Pons (tissue), 1 donor: ENCODE measurements at regions not wholly inside any gene's neighbourhood (a gene's known extent, or its start where the extent isn't known, plus 50 kb on each side); places are given as distances from the start of the nearest gene placed in this dataset.
"Not testable (repeated sequence)": the region's sequence is repeated elsewhere in the genome, so short reads cannot be mapped to it uniquely, and the experiment has no call there.

Experiments
- DNase-seq: peaks from one replicate; pipeline ENCODE4 v3.0.0-alpha.2; 2016; ENCODE audit warnings: low spot score

- DNase-seq: not testable (repeated sequence)
Measured at GRCh38 chr14:105692110-105692685, 165.8 kb downstream of the TMEM121 start.

DNA sequence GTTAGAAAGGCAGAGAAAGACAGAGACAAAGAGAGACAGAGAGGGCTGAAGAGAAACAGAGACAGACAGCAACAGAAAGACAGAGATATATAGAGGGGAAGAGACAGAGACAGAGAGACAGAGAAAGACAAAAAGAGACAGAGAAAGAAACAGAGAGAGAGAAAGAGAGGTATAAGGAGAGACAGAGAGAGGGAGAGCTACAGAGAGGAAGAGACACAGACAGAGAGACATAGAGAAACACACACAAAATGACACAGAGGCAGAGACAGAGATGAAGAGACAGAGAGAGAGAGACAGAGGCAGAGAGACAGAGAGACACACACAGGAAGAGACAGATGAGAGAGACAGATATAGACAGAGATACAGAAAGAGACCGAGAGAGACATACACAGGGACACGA, 168.6 kb downstream of the TMEM121 start:
- no peak for DNase-seq

- DNase-seq: not testable (repeated sequence)
Measured at GRCh38 chr14:105696388-105696787, 170.0 kb downstream of the TMEM121 start.

DNA sequence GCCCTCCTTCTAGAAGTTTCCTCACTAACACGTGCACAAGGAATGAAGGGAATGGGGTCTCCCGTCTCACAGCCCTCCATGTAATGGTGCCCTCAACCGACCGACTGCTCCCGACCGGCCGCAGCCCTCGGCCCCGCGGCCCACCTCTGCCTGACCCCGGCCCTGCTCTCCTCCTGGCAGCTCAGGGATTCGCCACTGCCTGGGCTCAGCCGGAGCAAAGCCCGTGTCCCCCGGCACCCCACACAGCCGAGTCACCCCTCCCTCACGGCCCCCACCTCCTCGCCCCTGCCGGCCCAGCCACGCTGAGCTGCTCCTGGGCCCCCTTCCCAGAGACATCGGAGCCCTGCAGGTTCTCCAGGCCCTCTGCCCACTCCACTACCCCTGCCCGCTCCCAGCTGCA, 171.0 kb downstream of the TMEM121 start:
- not testable (repeated sequence) for DNase-seq

DNA sequence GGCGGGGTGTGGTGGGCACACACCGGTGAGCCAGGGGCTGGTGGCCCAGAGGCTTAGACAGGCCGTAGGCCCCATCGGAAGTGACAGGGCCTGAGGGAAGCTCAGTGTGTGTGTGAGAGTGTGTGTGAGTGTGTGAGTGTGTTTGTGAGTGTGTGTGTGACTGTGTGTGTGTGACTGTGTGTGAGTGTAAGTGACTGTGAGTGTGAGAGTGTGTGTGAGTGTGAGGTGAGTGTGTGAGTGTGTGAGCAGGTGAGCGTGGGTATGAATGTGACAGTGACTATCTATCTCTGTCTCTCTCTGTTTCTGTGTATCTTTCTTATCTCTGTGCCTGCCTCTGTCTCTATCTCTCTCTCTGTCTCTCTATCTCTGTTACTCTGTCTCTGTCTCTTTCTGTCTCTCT, 171.6 kb downstream of the TMEM121 start:
- DNase-seq: not testable (repeated sequence)

DNA sequence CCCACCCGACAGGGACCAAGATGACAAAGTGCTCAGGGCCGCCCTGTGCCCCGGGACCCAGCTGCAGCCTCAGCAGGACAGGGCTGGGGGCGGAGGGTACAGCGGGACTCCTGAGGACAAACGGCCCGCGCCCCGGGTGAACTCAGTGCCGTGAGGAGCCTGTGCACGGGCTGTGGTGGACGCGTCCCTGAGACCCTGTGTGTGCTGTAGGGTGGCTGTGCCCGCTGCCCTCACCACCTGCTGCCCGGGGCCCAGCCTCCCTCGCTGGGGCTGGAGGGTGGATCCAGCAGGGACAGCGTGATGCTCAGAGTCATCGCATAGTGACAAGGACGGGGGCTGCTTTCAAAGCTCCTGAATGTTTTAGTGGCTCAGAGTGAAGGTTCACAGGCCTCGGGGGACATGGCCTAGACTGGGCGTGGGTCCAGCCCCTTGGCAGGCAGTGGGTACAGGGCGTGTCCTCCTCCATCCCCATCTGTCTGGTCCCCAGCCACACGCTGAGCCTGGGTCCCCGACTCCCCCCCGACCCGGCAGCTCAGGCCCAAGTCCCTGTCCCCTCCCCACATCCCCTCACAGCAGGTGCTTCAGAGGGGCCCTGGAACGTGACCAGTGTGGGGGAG, 172.7 kb downstream of the TMEM121 start:
- DNase-seq: not testable (repeated sequence)

DNA sequence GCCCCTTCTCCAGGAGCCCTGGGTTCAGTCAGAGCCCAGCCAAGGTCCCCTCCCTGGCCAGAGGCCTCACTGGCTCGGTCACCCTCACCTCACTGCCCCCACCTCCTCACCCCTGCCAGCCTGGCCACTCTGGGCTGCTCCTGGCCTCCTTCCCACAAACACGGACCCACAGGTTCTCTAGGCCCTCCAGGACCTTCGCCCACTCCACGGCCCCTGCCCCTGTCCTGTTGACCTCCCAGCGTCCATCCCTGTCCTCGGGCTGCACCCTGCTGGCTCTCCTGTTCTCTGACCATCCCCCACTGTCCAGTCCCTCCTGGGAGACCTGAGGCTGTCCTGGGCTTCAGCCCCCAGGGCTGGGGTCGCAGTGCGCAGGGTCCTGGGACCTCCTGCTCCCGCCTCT, 173.3 kb downstream of the TMEM121 start:
- DNase-seq: not testable (repeated sequence)

- DNase-seq: not testable (repeated sequence)
Measured at GRCh38 chr14:105700146-105700545, 173.8 kb downstream of the TMEM121 start.

DNA sequence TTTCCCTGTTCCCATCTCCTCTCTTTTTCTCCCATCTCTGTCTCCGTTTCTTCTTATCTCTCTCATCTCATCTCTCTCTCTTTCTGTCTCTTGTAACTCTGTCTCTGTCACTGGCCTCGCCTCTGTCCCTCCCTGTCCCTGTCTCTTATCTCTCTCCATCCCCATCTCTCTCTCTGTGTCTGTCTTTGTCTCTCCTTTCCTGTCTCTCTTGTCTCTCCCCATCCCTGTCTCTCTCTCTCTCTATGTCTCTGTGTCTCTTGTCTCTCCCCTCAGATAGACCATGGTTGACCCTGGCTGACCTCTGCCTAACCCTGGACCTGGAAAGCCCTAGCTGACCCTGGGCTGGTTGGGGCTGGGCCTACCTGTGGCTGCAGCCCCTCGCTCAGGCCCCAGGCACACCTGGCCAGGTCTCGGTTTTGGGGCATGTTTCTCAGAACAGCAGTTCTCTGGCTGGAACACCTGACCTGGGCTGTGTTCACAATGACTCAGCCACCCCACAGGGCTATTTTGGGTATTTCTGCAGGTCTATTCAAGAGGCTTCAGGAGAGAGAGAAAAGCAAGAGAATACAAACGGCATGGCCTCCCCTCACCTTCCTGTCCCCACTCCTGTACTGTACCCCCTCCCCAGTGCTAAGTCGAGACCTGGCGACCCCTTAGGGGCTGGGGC, 174.4 kb downstream of the TMEM121 start:
- no peak for DNase-seq

DNA sequence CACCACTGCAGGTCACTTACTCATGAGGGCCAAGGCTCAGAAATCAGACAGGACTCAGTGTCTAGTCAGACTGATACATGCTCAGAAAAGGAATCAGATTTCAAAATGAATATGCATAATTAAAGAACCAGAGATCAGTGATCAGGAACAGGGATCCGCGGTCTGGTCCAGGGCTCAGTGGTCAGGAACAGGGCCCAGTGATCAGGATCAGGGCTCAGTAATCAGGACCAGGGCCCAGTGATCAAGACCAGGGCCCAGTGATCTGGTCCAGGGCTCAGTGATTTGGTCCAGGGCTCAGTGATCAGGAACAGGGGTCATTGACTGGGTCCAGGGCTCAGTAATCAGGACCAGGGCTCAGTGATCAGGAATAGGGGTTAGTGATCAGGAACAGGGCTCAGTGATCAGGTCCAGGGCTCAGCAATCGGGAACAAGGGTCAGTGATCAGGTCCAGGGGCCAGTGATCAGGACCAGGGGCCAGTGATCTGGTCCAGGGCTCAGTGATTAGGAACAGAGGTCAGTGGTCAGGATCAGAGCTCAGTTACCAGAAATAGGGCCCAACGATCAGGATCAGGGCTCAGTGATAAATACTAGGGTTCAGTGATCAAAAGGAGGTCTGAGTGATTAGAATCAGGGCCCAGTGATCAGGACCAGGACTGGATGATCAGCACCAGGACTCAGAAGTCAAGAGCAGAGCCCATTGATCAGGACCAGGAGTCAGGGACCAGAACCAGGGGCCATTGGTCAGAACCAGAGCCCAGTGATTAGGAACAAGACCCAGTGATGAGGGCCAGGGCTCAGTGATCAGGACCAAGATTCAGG, 175.3 kb downstream of the TMEM121 start:
- no peak for DNase-seq

GRCh38 chr14:105702275-105702817, 176.0 kb downstream of the TMEM121 start:
- no peak for DNase-seq

- not testable (repeated sequence) for DNase-seq
Measured at GRCh38 chr14:105703044-105703665, 176.8 kb downstream of the TMEM121 start.

DNA sequence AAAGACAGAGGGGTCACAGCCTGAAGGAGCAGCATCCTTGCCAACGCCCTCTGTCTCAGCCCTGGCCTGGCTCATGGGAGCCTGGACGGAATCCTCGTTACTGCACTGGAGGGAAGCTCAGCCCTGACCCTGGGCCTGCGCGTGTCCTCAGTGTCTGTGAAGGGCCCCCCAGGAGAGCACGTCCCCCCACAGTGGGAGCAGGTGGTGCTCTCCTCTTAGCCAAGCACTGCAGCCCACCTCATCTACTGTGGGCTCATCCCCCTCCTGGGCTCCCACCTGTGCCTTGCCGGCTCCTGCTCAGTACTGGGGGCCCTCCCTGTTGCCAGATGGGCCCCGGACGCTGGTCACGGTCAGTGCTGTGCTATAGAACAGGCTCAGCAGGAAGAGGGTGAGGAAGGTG, 177.7 kb downstream of the TMEM121 start:
- DNase-seq: not testable (repeated sequence)

DNA sequence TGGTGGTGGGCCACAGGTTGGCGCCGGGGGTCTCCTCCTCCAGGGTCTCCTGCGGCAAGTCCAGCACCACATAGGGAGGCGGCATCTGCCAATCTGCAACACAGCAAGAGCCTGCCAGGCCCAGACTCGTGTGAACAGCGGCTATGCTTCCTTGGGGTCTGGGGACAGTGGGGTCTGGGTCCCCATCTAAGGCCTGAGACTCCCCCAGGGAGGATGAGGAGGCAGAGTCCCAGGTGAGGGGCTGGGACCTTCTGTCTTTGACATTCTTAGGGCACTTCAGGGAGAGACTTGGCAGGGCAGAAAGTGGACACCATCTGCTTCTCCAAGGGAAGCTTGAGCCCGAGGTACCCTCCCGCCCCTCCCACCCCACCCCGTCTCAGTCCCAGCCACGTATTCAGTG, 178.1 kb downstream of the TMEM121 start:
- DNase-seq: not testable (repeated sequence)

GRCh38 chr14:105705512-105705861, 179.1 kb downstream of the TMEM121 start:
- DNase-seq: not testable (repeated sequence)

- not testable (repeated sequence) for DNase-seq
Measured at GRCh38 chr14:105705862-105706700, 179.7 kb downstream of the TMEM121 start.

DNA sequence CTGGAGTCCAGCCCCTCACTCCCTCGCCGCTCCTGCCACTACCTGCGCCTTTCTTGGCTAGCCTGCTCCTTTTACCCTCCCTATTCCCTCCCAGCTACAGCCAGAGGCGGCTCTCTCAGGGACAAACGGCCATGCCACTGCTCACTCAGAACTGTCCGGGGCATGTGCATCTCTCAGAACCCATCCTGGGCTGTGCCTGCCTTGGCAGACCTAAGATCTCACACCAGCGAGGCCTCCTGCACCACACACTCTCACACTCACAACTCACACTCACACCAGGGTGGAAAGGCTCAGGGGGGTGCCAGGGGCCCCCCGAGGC, 180.3 kb downstream of the TMEM121 start:
- DNase-seq: not testable (repeated sequence)

- not testable (repeated sequence) for DNase-seq
Measured at GRCh38 chr14:105707099-105707498, 180.7 kb downstream of the TMEM121 start.

DNA sequence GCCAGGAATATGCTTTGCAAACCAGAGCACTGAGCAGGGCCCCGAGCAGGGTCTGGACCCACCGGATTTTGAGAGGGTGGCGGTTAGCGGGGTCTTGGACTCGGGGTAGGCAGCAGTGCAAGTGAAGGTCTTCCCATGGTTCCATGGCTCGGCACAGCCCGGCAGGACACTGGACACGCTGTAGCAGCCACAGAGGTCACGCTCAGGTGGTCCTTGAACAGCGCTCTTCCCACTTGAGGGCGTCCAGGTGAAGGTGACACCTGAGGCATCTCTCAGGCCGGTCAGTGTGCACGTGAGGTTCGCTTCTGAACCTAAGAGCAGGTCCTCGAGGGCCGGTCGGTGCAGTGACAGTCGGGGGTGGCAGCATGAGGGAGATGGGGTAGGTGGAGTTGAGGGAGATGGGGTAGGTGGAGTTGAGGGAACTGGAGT, 181.4 kb downstream of the TMEM121 start:
- DNase-seq: not testable (repeated sequence)

GRCh38 chr14:105708251-105709134, 182.1 kb downstream of the TMEM121 start:
- DNase-seq: not testable (repeated sequence)
